Activated naive CD8-positive, alpha-beta T cell treated with anti-CD3 and anti-CD28 coated beads, Interleukin-2, amount 50 U/mL, for 16 hours (primary cell): ENCODE measurements at regions not wholly inside any gene's neighbourhood (a gene's known extent, or its start where the extent isn't known, plus 50 kb on each side); places are given as distances from the start of the nearest gene placed in this dataset.
"Not testable (repeated sequence)": the region's sequence is repeated elsewhere in the genome, so short reads cannot be mapped to it uniquely, and the experiment has no call there.

ENCODE experiments used
- DNase-seq: peaks from one replicate; pipeline ENCODE4 v3.0.0-alpha.2; 2020; ENCODE audit warnings: low read depth, low spot score

GRCh38 chr12:38158428-38159091 is 158.0 kb upstream of the ALG10B start:
- DNase-seq, result no peak

GRCh38 chr12:38159092-38159551 is 157.5 kb upstream of the ALG10B start:
- DNase-seq, result no peak

GRCh38 chr12:38159591-38160317 is 156.8 kb upstream of the ALG10B start:
- DNase-seq, result no peak

DNA sequence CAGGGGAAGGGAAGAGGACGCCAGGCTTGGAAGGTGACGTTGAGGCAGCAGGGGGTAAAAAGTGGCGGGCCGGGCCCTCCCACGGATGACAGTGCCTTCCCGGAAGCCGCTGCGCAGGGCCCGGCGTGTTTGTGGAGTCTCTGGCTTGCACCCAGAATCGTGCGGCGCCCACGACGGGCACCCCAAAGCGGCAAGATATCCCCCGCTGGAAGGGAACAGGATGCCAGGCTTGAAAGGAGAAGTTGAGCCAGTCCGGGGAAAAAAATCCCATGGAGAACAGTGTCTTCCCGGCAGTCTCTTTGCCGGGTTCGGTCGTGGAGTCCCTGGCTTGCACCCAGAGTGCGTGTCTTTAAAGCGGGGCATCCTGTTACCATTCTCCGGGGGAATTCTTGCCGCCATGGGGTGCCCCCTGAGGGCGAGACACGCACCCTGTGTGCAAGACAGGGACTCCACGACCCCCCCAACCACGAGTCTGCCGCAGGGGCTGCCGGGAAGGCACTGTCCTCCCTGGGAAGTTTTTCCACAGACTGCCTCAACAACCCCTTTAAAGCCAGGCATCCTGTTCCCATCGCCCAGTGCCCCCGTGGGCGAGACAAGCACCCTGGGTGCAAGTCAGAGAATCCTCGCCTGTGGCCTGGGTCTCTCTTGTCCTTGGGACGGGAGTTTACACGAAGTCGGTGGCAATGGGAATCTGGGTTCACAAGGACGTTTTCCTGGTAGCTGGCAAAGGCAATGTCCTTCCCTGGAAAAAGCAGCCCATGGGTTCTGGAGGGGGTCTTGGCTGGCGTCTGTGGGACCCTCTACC is 156.1 kb upstream of the ALG10B start:
- no peak for DNase-seq

GRCh38 chr12:38161123-38162000 is 155.2 kb upstream of the ALG10B start:
- no peak for DNase-seq

- DNase-seq, result no peak
These were observed 154.6 kb upstream of the ALG10B start for GRCh38 chr12:38162013-38162412.

DNA sequence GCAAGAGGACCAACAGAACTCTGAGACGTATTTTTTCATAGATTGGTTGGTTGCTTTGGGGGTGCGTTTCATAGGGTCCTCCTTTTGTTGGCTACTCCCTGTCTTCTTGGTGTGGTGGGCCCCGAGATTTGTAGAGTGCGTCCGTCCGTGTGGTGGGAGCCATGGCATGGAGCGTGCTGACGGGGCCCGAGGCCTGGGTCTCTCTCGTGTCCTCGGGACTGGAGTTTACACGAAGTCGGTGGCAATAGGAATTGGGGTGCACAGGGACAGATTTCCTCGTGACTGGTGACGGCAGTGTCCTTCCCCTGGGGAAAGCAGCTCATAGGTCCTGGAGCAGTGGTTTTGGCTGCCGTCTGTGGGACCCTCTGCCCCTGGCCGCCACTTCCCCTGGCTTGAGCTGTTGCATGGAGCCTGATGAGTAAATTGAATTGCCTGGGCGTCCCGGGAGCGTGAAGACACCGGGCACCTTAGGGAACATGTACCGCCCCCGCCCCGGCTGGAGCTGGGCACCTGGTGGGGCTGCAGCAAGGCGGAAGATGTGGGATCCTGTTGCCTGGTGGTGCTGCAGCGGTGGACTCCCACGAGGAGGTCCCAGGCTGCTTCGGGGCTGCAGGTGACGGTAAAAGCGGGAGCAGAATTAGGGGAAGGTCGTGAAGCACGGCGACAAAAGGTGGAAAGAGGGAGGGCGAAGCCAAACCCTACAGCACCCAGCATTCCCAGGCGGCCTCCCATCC is 153.7 kb upstream of the ALG10B start:
- DNase-seq, result no peak

GRCh38 chr12:38163442-38163801 is 153.2 kb upstream of the ALG10B start:
- DNase-seq, result no peak

DNA sequence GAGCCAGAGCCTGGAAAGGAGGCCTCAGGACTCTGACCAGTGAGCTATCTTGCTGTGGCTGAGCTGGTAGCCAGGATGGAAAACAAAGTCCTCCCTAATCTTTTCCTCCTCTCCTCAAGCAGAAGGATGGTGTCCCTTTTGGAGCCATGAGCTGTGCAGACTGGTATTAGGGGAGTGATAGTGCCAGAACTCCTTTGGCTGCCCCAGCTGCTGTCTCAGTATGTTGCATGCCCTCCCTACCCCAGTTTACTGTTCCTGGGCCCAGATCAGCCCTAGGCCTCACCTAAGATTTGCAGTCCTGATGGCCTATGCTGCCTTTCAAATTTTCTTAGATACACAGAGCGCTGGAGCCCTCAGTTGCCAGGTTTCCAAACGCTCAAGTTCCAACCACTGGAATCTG is 150.3 kb upstream of the ALG10B start:
- no peak for DNase-seq

GRCh38 chr12:38175538-38175937 is 141.0 kb upstream of the ALG10B start:
- no peak for DNase-seq

- DNase-seq, result not testable (repeated sequence)
These were observed 133.0 kb upstream of the ALG10B start for GRCh38 chr12:38183617-38184016.

GRCh38 chr12:38197286-38197685 is 119.3 kb upstream of the ALG10B start:
- DNase-seq, result not testable (repeated sequence)

- DNase-seq, result no peak
These were observed 114.9 kb upstream of the ALG10B start for GRCh38 chr12:38201461-38202276.

DNA sequence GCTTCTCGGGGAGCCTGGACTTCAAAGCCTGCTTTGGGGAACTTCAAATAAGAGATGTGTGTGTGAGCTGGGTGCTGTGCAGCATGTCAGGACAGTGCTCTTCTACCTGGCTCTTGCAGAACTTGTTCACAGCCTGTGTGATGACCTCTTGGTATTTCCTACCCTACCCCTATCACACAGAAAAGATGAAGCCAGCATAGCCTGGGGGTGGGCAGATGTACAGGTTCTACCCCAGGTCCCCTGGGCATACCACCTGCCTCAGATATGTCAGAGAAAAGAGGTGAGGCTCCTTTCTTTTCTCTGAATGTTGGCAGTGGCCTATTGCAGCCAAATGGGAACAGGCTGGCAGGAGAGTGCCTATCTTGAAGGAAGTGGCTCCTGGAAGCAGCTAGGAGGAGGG is 111.7 kb upstream of the ALG10B start:
- no peak for DNase-seq

DNA sequence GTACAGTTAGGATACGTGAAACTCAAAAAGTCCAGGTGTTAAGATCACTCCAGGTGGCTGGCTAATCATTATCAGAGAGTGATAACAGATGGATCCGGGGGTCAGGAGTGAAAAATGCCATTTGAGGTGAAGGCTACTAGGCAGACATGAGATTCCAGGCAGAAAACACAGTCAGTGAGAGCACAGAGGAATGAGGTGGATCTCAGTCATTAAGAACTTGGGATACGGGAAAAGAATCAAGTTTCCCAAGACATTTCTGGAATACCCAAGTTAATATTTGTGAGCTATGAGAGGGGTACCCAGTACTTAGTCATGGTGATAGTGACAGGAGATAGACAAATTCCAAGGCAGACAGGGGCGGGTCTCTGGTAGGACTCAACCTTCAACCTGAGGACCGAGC is 94.6 kb upstream of the ALG10B start:
- no peak for DNase-seq

DNA sequence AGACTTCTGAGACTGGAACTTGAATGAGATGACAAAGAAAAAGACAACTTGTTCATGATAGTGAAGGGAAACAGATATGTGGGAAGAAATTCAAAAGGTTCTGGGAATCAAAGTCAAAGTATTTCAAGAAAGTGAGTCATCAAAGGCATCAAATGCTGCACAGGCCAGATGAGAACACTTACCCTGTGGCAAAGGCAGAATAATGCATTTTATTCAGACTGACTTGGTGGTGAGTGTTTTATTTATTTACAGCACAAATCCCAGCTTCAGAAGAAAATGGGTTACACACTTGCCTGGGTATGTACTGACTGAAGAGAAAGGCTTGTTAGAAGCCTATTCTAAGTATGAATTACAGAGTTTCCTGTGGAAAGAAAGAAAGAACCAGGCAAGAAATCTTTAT is 78.2 kb upstream of the ALG10B start:
- not testable (repeated sequence) for DNase-seq

DNA sequence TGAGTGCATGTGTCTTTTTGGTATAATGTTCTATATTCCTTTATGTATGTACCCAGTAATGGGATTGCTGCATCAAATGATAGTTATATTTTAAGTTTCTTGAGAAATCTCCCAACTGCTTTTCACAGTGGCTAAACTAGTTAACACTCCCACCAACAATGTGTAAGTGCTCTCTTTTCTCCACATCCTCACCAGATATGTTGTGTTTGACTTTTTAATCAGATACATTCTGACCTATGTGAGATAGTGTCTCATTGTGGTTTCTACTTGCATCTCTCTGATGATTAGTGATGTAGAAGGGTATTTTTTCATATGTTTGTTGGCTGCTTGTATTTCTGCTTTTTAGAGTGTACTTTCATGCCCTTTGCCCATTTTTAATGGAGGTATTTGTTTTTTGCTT is 62.8 kb upstream of the ALG10B start:
- DNase-seq, result no peak

GRCh38 chr12:38258411-38258810 is 58.2 kb upstream of the ALG10B start:
- no peak for DNase-seq
